ENCODE measurements at regions not wholly inside any gene's neighbourhood (a gene's known extent, or its start where the extent isn't known, plus 50 kb on each side); places are given as distances from the start of the nearest gene placed in this dataset.
"Not testable (repeated sequence)": the region's sequence is repeated elsewhere in the genome, so short reads cannot be mapped to it uniquely, and the experiment has no call there.

DNA sequence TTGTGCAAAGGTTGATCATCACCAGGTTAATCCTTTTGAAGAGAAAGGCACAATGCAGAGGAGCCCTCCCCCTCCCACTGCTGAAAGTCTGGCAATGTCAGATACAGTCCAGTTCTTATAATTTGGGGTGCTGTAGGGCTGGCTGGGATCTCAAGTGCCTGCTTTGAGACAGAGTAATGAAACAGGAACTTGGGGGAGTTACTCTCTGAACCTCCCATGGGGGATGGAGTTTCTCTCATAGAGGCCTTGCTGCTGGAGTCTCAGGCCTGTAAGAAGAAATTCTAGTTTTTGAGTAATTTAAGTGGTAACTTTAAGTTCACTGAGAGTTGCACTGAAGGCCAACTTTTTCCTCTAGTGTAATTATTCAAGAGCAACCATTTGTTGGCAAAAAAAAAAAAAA lies 410.5 kb downstream of the KCNRG start:
- Histone ChIP-seq H4K20me1 (ENCODE audit: insufficient read depth) (no peaks in the 10 kb centered on the region), H3K27me3 (ENCODE audit: insufficient read depth, low read depth) (no peaks in the 10 kb centered on the region), H3K9me2 (ENCODE audit: insufficient read depth) (no peaks in the 10 kb centered on the region), H2AFZ (no peak overlapping the region), H3K9me3 (ENCODE audit: insufficient read depth, low read depth) (no peaks in the 10 kb centered on the region), H3K4me3 (no peak overlapping the region), H3K79me2 (ENCODE audit: low read depth) (no peaks in the 10 kb centered on the region), H3K36me3 (ENCODE audit: low read depth) (no peaks in the 10 kb centered on the region), H3K27ac (no peak overlapping the region), H3K4me1 (replicated peaks; ENCODE audit: insufficient read depth) (peaks cover 20% of the 10 kb centered on the region), H3K4me2 (no peak overlapping the region), H3F3A (ENCODE audit: insufficient read depth, low read depth) (peaks cover 13% of the 10 kb centered on the region)
- TF ChIP-seq, protein P1, sequence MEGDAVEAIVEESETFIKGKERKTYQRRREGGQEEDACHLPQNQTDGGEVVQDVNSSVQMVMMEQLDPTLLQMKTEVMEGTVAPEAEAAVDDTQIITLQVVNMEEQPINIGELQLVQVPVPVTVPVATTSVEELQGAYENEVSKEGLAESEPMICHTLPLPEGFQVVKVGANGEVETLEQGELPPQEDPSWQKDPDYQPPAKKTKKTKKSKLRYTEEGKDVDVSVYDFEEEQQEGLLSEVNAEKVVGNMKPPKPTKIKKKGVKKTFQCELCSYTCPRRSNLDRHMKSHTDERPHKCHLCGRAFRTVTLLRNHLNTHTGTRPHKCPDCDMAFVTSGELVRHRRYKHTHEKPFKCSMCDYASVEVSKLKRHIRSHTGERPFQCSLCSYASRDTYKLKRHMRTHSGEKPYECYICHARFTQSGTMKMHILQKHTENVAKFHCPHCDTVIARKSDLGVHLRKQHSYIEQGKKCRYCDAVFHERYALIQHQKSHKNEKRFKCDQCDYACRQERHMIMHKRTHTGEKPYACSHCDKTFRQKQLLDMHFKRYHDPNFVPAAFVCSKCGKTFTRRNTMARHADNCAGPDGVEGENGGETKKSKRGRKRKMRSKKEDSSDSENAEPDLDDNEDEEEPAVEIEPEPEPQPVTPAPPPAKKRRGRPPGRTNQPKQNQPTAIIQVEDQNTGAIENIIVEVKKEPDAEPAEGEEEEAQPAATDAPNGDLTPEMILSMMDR (conservative IDR thresholded peaks at IDR 0.05), result no peak
- no peak for TF ChIP-seq EZH2 (IDR thresholded peaks at IDR 0.05; ENCODE audit: low read depth)
- ChIA-PET CTCF (no interaction called here), POLR2A (ENCODE audit: unreplicated experiment) (no interaction called here)
- intact Hi-C loops (cut with micrococcal nuclease; ENCODE audit: unreplicated experiment), result no loop called here
- no TSS peak for BruUV-seq (replicated peaks)
- DNase-seq, result no peak

DNA sequence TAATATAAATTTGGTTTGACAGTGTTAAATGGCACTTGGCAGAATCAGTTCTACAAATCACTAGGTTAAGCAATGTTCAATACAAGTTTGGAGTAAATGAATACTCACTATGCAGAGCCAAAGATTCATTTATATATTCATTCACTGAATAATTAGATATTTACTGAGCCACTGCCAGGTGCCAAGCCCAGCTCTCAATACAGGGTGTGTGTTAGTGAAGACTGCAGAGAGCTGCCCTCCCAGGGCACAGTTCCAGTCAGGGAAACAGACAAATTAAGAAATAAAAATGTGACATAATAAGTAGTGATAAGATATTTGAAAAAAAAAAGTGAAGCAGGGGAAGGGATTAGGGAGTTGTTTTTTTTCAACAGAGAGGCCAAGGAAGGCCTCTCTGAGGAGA lies 411.7 kb downstream of the KCNRG start:
- no peaks in the 10 kb centered on the region for H3K36me3 ChIP-seq (ENCODE audit: low read depth)
- POLR2A ChIA-PET (ENCODE audit: unreplicated experiment), result no interaction called here
- peaks cover 9% of the 10 kb centered on the region for H3K4me1 ChIP-seq (replicated peaks; ENCODE audit: insufficient read depth)
- no peaks in the 10 kb centered on the region for H3K9me3 ChIP-seq (ENCODE audit: insufficient read depth, low read depth)
- no peaks in the 10 kb centered on the region for H4K20me1 ChIP-seq (ENCODE audit: insufficient read depth)
- CTCF ChIA-PET, result no interaction called here
- no peaks in the 10 kb centered on the region for H3K79me2 ChIP-seq (ENCODE audit: low read depth)
- intact Hi-C loops (cut with micrococcal nuclease; ENCODE audit: unreplicated experiment), result no loop called here
- H2AFZ ChIP-seq, result no peak overlapping the region
- H3K4me3 ChIP-seq, result no peak overlapping the region
- BruUV-seq (replicated peaks), result no TSS peak
- TF ChIP-seq, protein P1 (conservative IDR thresholded peaks at IDR 0.05), result no peak
- no peak for TF ChIP-seq EZH2 (IDR thresholded peaks at IDR 0.05; ENCODE audit: low read depth)
- H3K9me2 ChIP-seq (ENCODE audit: insufficient read depth), result no peaks in the 10 kb centered on the region
- H3K27ac ChIP-seq, result no peak overlapping the region
- H3K4me2 ChIP-seq, result no peak overlapping the region
- DNase-seq, result no peak
- H3K27me3 ChIP-seq (ENCODE audit: insufficient read depth, low read depth), result no peaks in the 10 kb centered on the region
- H3F3A ChIP-seq (ENCODE audit: insufficient read depth, low read depth), result peaks cover 4% of the 10 kb centered on the region; the same call in 1 of the 2 replicates

- CTCF ChIA-PET; H3K4me3 ChIP-seq; BruUV-seq (replicated peaks); DNase-seq; H3K9me2 ChIP-seq (ENCODE audit: insufficient read depth); H3K4me1 ChIP-seq (replicated peaks; ENCODE audit: insufficient read depth); H3K9me3 ChIP-seq (ENCODE audit: insufficient read depth, low read depth); H3F3A ChIP-seq (ENCODE audit: insufficient read depth, low read depth); POLR2A ChIA-PET (ENCODE audit: unreplicated experiment); H4K20me1 ChIP-seq (ENCODE audit: insufficient read depth); H3K4me2 ChIP-seq; H3K36me3 ChIP-seq (ENCODE audit: low read depth); H2AFZ ChIP-seq; H3K79me2 ChIP-seq (ENCODE audit: low read depth); H3K27me3 ChIP-seq (ENCODE audit: insufficient read depth, low read depth); H3K27ac ChIP-seq; intact Hi-C loops (cut with micrococcal nuclease; ENCODE audit: unreplicated experiment): not testable (repeated sequence)
Measured at GRCh38 chr13:50427511-50427910, 412.3 kb downstream of the KCNRG start.

- POLR2A ChIA-PET (ENCODE audit: unreplicated experiment), result no interaction called here
- Histone ChIP-seq H4K20me1 (ENCODE audit: insufficient read depth) (no peaks in the 10 kb centered on the region), H3F3A (ENCODE audit: insufficient read depth, low read depth) (no peaks in the 10 kb centered on the region), H2AFZ (no peak overlapping the region), H3K79me2 (ENCODE audit: low read depth) (no peaks in the 10 kb centered on the region), H3K4me3 (no peak overlapping the region), H3K4me2 (no peak overlapping the region), H3K9me3 (ENCODE audit: insufficient read depth, low read depth) (no peaks in the 10 kb centered on the region), H3K27ac (no peak overlapping the region), H3K4me1 (replicated peaks; ENCODE audit: insufficient read depth) (no peaks in the 10 kb centered on the region), H3K27me3 (ENCODE audit: insufficient read depth, low read depth) (no peaks in the 10 kb centered on the region), H3K9me2 (ENCODE audit: insufficient read depth) (no peaks in the 10 kb centered on the region), H3K36me3 (ENCODE audit: low read depth) (no peaks in the 10 kb centered on the region)
- CTCF ChIA-PET, result no interaction called here
- no peak for DNase-seq
- intact Hi-C loops (cut with micrococcal nuclease; ENCODE audit: unreplicated experiment), result no loop called here
- no peak for TF ChIP-seq EZH2 (IDR thresholded peaks at IDR 0.05; ENCODE audit: low read depth)
- TF ChIP-seq, protein P1 (conservative IDR thresholded peaks at IDR 0.05), result no peak
- BruUV-seq (replicated peaks), result no TSS peak
Measured at GRCh38 chr13:50428183-50428877, 413.1 kb downstream of the KCNRG start.

Measured in PC-9 (cell line).